Transverse colon (tissue), 4 donors: ENCODE measurements at regions not wholly inside any gene's neighbourhood (a gene's known extent, or its start where the extent isn't known, plus 50 kb on each side); places are given as distances from the start of the nearest gene placed in this dataset.

Experiments used
- DNase-seq: peaks from one replicate; pipeline ENCODE4 v3.0.0-alpha.2; 2019
- H3K27ac ChIP-seq, 4 donors: fragments of 200-600 bp; sonication (generic); 2 replicates each; pipeline ENCODE4 v1.5.1; 2016 to 2018; ENCODE audit warnings: inconsistent platforms in 4 of 4
- H3K27me3 ChIP-seq: fragments of 200-600 bp; sonication (generic); 2 replicates; pipeline ENCODE4 v1.5.1; 2017; ENCODE audit warnings: inconsistent platforms
- H3K36me3 ChIP-seq, 4 donors: fragments of 200-600 bp; sonication (generic); 2 replicates each; pipeline ENCODE4 v1.5.1; 2017 to 2019; ENCODE audit warnings: inconsistent platforms in 4 of 4
- H3K4me1 ChIP-seq, 4 donors: fragments of 200-600 bp; sonication (generic); 2 replicates each; pipeline ENCODE4 v1.5.1; 2017 to 2020; ENCODE audit warnings: inconsistent platforms in 4 of 4
- H3K4me3 ChIP-seq, 4 donors: fragments of 200-600 bp; sonication (generic); 1 replicate in 1 of 4; 2 replicates in 3 of 4; pipeline versions ENCODE4 v1.5.1 to v1.6.1; 2017 to 2019; ENCODE audit warnings: inconsistent platforms in 4 of 4
- H3K9me3 ChIP-seq, 2 donors: fragments of 200-600 bp; sonication (generic); 2 replicates each; pipeline ENCODE4 v1.5.1; 2017 to 2019; ENCODE audit warnings: inconsistent platforms in 2 of 2
- EP300 ChIP-seq: sonication (generic); formaldehyde crosslinking; IDR thresholded peaks from one replicate; pipeline ENCODE4 v1.6.1; 2017; ENCODE audit warnings: antibody characterized with exemption, low read depth
- POLR2A ChIP-seq: fragments of 450-650 bp; IDR thresholded peaks from one replicate; pipeline ENCODE4 v1.6.1; 2016; ENCODE audit warnings: antibody characterized with exemption, mild to moderate bottlenecking, moderate library complexity
- POLR2AphosphoS5 ChIP-seq, 3 donors: sonication (generic); formaldehyde crosslinking; IDR thresholded peaks; one replicate each; pipeline ENCODE4 v1.6.1; 2016; ENCODE audit warnings: antibody characterized with exemption in 3 of 3
- WGBS, 2 donors: methylation state at CpG; one replicate each; pipeline ENCODE4 v1.1.5; 2018; ENCODE audit warnings: low coverage in 1 of 2; 5-methylcytosine and 5-hydroxymethylcytosine counted together
- in situ Hi-C, 4 donors: fragments of 200-750 bp; cut with MboI; loops; one replicate each; pipeline versions ENCODE4 v1.15.0 to v1.15.1; 2017; ENCODE audit warnings: low sequenced_read_pairs in 3 of 4, low pct_ligation_motif_present in 1 of 4, low pct_unique_long_range_greater_than_20kb in 1 of 4
- intact Hi-C: fragments of 100-400 bp; cut with DNase I; formaldehyde crosslinking; loops from one replicate; pipeline ENCODE4 v1.15.1; 2023; ENCODE audit warnings: low total_unique reads
- TF ChIP-seq, protein P1 (sequence below), 5 experiments: fragments of 200-600 bp in 3 of 5; fragments of 450-650 bp in 2 of 5; sonication (generic) in 3 of 5; IDR thresholded peaks; 1 replicate in 2 of 5; 2 replicates in 3 of 5; pipeline ENCODE4 v1.5.1; 2016 to 2017; ENCODE audit warnings: antibody characterized with exemption in 5 of 5, inconsistent platforms in 3 of 5, mild to moderate bottlenecking in 2 of 5, moderate library complexity in 1 of 5

DNA sequence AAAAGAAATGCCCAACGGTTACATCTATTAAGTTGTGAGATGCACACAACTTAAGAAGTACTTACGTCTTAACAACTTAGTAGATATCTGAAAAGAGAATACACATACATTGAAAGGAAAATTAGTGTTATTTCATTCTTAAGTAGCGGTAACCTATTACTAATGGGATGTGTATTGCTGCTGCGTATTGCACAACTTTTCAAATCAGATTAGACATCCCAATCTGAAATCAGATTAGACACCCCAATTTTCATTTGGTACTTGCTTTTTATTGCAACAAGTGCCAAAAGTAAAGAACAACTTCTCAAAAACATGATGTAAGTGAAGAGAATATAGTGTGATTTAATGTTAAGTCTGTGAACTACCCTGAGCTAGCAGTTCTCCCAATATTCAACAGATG lies 155.5 kb downstream of the DSC3 start:
- WGBS, 2 donors: 88 to 93% methylated on average over 4 of the region's 4 CpGs
- TF ChIP-seq EP300 (no peak), POLR2A (no peak), POLR2AphosphoS5 (IDR thresholded peaks at IDR 0.05) (no peak)
- TF ChIP-seq, protein P1, sequence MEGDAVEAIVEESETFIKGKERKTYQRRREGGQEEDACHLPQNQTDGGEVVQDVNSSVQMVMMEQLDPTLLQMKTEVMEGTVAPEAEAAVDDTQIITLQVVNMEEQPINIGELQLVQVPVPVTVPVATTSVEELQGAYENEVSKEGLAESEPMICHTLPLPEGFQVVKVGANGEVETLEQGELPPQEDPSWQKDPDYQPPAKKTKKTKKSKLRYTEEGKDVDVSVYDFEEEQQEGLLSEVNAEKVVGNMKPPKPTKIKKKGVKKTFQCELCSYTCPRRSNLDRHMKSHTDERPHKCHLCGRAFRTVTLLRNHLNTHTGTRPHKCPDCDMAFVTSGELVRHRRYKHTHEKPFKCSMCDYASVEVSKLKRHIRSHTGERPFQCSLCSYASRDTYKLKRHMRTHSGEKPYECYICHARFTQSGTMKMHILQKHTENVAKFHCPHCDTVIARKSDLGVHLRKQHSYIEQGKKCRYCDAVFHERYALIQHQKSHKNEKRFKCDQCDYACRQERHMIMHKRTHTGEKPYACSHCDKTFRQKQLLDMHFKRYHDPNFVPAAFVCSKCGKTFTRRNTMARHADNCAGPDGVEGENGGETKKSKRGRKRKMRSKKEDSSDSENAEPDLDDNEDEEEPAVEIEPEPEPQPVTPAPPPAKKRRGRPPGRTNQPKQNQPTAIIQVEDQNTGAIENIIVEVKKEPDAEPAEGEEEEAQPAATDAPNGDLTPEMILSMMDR (IDR thresholded peaks at IDR 0.05): no peak
- no peak for DNase-seq
- no peaks in the 10 kb centered on the region for H3K27me3 ChIP-seq
- no peaks in the 10 kb centered on the region for H3K4me1 ChIP-seq
- H3K36me3 ChIP-seq: no peaks in the 10 kb centered on the region
- intact Hi-C loops (no loop called here), in situ Hi-C loops (loop anchor here in 1 of 4 donors (25.0 kb wide), 1 partner anchor 1000 kb away; no protein-coding TSS in a partner anchor)
- no peaks in the 10 kb centered on the region for H3K9me3 ChIP-seq
- H3K4me3 ChIP-seq: no peak overlapping the region
- no peak overlapping the region for H3K27ac ChIP-seq

DNA sequence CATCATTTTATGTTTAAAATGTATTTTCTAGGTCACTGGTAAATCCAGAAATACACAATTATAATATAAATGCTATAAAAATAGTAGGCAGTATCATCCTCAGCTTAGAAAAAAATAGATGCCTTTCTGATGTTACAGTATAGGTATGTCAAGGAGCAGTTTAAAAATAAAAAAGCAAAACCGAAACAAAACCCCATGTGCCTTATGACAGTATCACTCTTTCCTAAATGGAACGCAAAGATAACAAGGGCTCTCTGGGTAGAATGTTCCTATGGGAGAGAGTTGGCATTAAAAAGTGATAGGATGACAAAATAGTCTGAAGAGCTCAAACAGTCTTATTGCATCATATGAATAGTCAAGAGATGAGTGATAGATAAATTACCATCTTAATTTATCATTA lies 172.1 kb downstream of the DSC3 start:
- intact Hi-C loops (no loop called here), in situ Hi-C loops (no loop called here)
- TF ChIP-seq EP300: no peak
- TF ChIP-seq POLR2AphosphoS5 (IDR thresholded peaks at IDR 0.05): no peak
- TF ChIP-seq POLR2A: no peak
- TF ChIP-seq, protein P1 (IDR thresholded peaks at IDR 0.05): no peak
- Histone ChIP-seq H3K4me1 (no peaks in the 10 kb centered on the region), H3K36me3 (no peaks in the 10 kb centered on the region), H3K27me3 (no peaks in the 10 kb centered on the region), H3K27ac (no peak overlapping the region), H3K9me3 (no peaks in the 10 kb centered on the region), H3K4me3 (no peak overlapping the region)
- WGBS, 2 donors: 85% methylated on average over 2 of the region's 2 CpGs
- no peak for DNase-seq

DNA sequence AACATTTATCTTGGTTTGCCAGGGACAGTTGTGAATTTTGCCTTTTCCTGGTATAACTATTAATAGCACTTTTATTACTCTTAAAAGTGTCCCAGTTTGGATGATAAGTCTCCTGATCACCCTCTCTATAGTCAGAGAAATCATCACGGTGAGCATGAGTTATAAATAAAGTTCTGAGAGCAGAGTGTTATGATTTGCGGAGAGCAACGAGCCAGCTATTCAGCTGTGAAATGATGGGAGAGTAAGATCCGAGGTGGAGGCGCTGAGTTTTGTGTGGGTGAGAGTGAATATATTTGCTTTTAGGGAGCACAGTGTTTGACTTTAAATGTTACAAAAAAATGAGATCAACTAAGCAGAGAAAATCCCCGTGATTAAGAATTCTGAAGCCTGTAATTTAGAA lies 179.6 kb downstream of the DSC3 start:
- no peak overlapping the region for H3K4me3 ChIP-seq
- H3K27me3 ChIP-seq: no peaks in the 10 kb centered on the region
- no peak for DNase-seq
- no peaks in the 10 kb centered on the region for H3K36me3 ChIP-seq
- 53 to 56% methylated on average over 6 of the region's 6 CpGs for WGBS, 2 donors
- no peak for TF ChIP-seq POLR2A
- H3K4me1 ChIP-seq: no peaks in the 10 kb centered on the region
- no peak overlapping the region for H3K27ac ChIP-seq
- in situ Hi-C loops (no loop called here), intact Hi-C loops (no loop called here)
- no peaks in the 10 kb centered on the region for H3K9me3 ChIP-seq

DNA sequence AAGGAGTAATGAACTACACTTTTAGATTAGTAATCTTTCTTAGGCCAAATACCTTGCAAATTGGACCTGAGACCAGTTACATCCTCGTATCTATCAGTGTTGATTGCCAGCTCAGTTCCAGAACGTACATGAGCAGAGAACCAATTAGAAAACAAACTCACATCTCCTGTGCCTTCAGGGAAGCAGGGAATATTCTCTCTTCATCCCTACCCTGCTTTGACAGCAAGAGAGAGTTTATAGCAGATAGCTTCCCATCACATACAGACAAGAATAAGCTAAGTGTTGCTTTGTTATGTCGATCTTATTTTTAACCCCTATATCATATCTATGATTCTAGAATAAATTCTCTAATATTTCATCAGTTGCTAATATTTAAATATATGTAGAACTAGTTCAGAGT lies 181.8 kb downstream of the DSC3 start:
- 64 to 73% methylated on average over 3 of the region's 3 CpGs for WGBS, 2 donors
- Histone ChIP-seq H3K27me3 (no peaks in the 10 kb centered on the region), H3K27ac (no peak overlapping the region), H3K4me3 (no peak overlapping the region), H3K9me3 (no peaks in the 10 kb centered on the region), H3K4me1 (no peaks in the 10 kb centered on the region), H3K36me3 (no peaks in the 10 kb centered on the region)
- no peak for DNase-seq
- no peak for TF ChIP-seq EP300
- TF ChIP-seq, protein P1 (IDR thresholded peaks at IDR 0.05): no peak
- TF ChIP-seq POLR2A: no peak
- TF ChIP-seq POLR2AphosphoS5 (IDR thresholded peaks at IDR 0.05): no peak
- intact Hi-C loops (no loop called here), in situ Hi-C loops (no loop called here)

DNA sequence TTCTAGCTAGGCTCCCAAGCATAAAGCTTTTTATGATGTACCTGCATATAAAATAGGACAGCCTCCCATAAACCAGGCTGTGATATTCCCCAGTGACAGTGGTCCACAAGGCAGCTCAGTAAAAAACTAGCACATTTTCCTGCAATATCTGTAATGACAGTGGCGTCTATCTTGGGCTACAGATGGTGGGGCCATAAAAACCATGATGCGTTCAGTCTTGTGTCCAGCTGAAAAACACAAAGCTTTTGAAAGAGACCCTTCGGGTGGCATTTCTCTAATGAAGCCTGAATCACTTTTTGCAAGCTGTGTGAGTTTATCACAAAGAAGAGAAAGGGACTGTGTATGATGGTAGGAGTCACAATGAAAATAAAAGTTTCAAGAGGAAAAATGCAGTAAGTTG lies 183.5 kb downstream of the DSC3 start:
- no peak for TF ChIP-seq EP300
- TF ChIP-seq POLR2A: no peak
- TF ChIP-seq, protein P1 (IDR thresholded peaks at IDR 0.05): no peak
- no peak for TF ChIP-seq POLR2AphosphoS5 (IDR thresholded peaks at IDR 0.05)
- H3K4me3 ChIP-seq: no peak overlapping the region
- no peak overlapping the region for H3K27ac ChIP-seq
- 63 to 69% methylated on average over 3 of the region's 3 CpGs for WGBS, 2 donors
- DNase-seq: no peak
- no peaks in the 10 kb centered on the region for H3K4me1 ChIP-seq
- H3K36me3 ChIP-seq: no peaks in the 10 kb centered on the region
- intact Hi-C loops (no loop called here), in situ Hi-C loops (no loop called here)
- no peaks in the 10 kb centered on the region for H3K27me3 ChIP-seq
- no peaks in the 10 kb centered on the region for H3K9me3 ChIP-seq
